NCI-H748 (cell line): ENCODE measurements at regions not wholly inside any gene's neighbourhood (a gene's known extent, or its start where the extent isn't known, plus 50 kb on each side); places are given as distances from the start of the nearest gene placed in this dataset.

ENCODE experiments used
- DNase-seq: peaks from one replicate; lab custom pipeline; 2025; ENCODE audit not compliant: unreplicated experiment; lab: John Stamatoyannopoulos, UW

DNA sequence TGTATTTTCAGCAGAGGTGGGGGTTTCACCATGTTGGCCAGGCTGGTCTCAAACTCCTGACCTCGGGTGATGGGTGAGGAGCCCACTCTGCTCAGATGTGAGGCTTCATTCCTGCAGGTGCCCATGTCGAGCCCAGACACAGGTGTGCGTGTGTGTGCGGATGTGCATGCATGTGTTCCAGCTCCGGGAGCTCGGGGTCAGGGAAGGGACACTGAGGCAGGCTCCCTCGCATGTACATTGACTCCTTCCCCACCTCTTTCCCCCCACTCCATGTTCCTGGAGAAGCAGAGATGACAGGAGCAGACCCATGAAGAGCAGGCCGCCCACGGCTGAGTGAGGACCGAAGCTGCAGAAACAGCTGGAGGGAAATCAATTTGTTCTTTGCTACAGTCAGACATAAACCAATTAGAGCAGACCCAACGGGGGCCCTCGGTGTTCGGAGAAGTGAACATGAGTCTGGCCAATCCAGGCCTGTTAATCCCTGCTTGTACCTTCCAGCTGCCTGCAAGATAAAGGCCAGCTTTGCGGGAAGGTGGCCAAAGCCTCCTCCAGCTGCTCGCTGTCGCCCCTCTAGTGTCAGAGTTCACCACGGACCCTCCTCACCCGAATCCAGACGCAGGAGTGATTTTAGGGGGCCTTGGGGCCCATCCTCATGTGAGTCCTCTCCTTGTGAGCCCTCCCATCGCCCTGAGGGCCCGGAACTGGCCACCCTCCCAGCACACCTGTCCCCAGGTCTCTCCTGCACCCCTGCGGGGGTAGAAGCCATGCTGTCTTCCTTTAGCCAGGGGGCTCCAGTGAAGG lies 321.0 kb upstream of the RTL1 start:
- DNase-seq: no peak

GRCh38 chr14:101225157-101226152 lies 321.9 kb upstream of the RTL1 start:
- no peak for DNase-seq

- DNase-seq: no peak
Observed at GRCh38 chr14:101226265-101226602, 322.7 kb upstream of the RTL1 start.

GRCh38 chr14:101226603-101227425 lies 323.3 kb upstream of the RTL1 start:
- DNase-seq: no peak

DNA sequence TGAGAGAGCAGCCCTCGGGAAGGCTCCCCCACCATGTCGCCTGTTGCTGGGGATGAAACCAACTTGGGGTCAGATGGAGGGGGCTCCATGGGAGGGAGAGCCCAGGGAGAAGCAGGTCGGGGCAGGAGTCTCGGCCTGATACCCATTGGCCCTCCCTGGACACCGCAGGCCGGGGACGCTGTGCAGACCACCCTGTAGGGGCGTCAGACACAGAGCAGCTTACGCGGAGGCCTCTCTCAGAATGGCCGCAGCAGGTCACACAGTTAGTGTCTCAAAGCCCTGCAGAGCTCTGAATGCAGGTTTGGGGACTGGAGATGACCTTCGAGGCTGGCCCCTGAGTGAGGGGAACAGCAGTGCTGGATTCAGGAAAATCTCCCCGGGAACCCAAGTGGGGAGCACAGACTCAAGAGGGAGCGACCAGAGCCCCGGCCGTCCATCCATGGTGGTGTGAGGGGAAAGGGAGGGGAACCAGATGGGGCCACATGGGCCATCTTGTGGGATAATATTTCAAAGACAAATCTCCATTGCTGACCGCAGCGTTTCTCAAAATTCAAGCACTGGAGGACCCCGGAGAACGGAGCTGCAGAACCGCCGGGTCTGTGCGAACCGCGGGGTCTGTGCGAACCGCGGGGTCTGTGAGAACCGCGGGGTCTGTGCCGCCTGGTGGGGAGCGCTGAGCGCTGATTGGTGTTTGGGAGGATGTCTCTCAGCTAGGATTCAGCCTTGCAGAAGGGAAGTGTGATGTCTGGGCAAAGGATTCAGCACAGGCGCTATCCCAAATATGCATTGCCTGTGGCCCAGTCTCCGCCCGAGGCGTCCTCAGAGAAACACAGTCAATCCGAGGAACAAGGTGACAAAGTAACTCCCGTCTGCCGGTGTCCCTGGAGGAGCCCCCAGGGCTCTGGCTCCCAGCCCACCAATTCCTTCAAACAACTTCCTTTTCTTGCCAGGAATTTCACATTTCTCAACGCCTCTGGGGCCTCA lies 324.4 kb upstream of the RTL1 start:
- no peak for DNase-seq

DNA sequence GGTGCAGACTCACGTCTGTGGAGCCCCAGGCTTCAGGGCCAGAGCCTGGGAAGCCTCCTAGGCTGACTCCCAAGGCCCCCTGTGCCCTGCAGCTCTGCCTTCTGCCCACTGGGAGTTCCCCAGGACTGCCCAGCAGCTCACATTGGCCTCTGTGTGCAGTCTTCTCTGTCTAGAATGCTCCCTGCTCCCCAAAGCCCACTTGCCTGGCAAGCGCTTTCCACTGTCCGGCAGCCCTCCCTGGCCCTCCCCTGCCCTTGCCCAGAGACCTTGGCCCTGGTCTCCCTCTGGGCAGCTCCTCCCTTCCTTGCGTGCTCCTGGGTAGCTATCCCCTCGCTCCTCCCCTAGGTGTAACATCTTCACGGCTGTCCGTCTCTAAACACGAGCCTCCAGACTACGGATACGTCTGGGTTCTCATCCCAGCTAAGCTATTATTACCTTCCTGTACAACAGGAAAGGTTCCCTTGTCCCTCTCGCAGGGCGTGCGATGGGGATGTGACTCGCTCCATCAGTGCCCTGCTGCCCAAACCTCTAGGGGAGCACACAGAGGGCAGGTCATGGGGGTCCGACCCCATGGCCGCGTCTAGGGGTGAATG lies 325.5 kb upstream of the RTL1 start:
- no peak for DNase-seq

- DNase-seq: no peak
Observed at GRCh38 chr14:101229666-101230065, 326.1 kb upstream of the RTL1 start.

- peak; percentile 34 for DNase-seq
Observed at GRCh38 chr14:101230161-101230850, 326.8 kb upstream of the RTL1 start.

DNA sequence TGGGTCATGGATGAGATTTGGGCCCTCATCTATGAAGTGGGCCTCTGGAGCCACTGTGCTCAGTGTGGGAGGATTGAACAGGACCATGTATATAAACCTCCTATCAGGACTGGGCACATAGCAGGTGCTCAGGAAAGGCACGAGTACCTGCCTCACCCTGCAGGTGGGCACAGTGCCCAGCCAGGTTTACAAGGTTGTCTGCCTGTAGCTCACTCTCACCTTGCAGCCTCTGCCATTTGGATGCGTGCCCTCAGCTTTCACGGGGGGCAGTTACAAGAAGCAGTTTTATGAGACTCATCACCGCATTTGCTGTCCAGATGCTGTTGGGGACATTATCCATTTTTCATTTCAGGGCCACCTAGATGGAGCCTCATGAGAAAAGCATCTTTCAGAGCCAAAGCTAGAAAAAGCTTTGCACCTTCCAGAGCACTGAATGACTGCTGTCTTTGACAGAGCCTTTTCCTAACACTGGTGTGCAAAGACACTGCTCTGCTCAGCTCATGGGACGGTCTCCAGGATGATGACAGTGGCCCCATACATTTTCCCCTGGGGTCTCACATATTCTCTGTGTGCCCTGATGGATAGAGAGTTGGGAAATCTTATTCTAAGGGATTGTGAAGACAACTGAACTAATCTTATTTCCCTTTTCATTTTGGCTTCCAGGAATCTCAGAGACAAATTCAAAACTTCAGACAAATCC lies 327.5 kb upstream of the RTL1 start:
- DNase-seq: no peak

GRCh38 chr14:101231828-101232227 lies 328.3 kb upstream of the RTL1 start:
- DNase-seq: no peak

GRCh38 chr14:101232340-101233020 lies 328.8 kb upstream of the DIO3 start:
- DNase-seq: no peak

- DNase-seq: no peak
Observed at GRCh38 chr14:101233021-101233366, 328.3 kb upstream of the DIO3 start.

- no peak for DNase-seq
Observed at GRCh38 chr14:101233391-101233790, 327.9 kb upstream of the DIO3 start.

- no peak for DNase-seq
Observed at GRCh38 chr14:101233808-101234207, 327.5 kb upstream of the DIO3 start.

DNA sequence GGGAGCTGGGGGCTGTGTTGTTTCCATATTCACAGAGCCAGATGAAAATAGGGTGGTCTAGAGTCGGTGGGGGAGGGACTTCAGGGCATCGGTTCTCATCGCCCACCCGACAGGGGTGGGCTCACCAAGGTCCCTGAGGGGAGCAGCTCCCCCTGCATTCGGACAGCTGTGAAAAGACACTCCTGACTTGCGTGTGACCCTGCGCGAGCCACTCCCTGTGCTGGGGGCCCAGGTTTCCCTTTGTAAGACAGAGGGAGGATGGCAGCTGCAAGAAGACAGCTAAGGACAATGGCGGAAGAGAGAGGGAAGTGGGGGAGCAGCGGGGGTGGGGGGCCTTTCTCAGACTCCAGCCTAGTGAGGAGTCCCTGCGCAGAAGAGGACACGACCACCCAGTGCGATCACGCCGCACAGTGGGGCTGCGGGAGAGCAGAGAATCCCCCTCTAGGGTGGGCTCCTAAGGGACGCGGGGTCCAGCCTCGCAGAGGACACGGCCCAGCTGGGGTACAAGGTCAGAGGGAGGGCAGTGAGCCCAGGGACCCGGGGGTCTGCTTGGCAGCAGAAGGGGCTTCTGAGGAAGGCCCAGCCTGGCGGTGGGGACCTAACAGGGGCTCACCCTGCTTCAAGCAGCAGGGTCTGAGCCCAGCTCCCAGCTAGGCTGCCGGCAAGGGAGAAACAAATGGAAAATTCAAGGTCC lies 326.9 kb upstream of the DIO3 start:
- DNase-seq: no peak

DNA sequence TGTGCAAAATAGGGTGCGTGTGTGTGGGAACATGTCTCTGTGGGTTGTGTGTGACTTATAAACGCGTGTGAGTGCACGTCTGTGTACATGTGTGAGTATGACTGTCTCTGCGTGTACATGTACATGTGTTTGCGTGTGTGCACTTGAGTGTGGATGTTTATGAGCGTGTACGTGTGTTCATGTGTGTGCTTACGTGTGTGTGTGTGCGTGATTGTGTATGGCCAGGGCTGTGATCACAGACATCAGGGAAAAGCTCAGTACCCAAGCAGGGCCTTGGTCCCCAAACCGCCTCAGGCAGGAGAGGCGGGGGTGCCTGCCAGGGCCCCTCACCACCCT lies 326.3 kb upstream of the DIO3 start:
- no peak for DNase-seq

DNA sequence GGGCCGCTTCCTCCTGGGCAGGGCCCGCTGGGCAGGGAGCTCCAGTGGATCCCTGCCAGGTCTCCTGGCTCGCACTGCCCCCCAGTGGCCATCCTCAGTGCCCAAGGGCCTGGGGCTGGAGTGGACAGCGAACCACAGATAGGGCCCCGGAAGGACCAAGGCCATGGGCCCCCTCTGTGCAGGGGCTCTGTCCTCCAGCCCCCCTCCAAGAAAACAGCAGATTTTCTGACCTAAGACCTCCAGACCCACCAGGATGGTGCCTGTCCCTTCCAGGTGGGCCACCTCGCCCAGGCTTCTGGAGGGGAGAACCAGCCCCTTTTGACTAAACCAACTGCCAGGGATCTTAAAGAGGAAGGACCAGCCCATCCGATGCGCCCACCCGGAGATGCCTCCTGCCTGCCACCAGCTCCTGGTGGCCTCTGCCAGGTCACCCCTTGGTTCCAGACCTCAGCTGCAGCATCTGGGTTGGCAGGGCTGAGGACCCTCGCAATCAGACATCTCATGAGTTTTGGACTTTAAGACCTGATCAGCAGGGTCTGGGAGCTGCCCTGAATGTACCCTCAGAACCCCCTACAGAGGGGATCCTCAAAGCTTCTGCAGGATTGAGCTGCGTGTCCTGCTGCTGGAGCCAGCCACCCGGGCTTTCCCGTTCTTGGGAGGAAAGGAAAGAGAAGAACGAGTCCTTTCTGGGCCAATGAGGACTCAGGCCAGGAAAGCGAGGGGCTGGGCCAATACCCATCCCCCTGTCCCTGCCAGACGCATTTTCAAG lies 325.8 kb upstream of the DIO3 start:
- peak; percentile 67 for DNase-seq
